ENCODE measurements at regions not wholly inside any gene's neighbourhood (a gene's known extent, or its start where the extent isn't known, plus 50 kb on each side); places are given as distances from the start of the nearest gene placed in this dataset.

DNA sequence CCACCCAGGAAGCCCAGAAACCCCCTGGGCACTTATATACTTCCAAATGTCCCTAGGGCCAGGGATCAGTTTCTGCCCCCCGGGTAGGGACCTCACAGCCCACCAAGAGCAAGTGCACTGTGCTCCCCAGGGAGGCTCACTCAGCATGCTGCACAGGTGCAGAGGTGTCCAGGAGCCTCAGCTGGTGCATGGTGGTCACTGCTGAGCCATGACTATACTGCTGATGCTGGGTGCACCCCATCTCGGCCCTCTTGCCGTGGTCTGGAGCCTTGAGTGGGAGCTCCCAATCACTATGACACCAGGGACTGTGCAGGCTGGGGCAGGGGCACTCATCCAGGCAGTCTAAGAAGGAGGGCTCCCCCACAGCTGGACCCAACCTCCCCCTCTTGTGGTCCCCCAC, 617.8 kb upstream of the RAB6C start:
- Histone ChIP-seq H3K9me2 (replicated peaks; ENCODE audit: insufficient read depth, low read length) (no peaks in the 10 kb centered on the region), H3K9me3 (replicated peaks; ENCODE audit: insufficient read depth, low read length) (no peaks in the 10 kb centered on the region)
- no peak for DNase-seq

DNA sequence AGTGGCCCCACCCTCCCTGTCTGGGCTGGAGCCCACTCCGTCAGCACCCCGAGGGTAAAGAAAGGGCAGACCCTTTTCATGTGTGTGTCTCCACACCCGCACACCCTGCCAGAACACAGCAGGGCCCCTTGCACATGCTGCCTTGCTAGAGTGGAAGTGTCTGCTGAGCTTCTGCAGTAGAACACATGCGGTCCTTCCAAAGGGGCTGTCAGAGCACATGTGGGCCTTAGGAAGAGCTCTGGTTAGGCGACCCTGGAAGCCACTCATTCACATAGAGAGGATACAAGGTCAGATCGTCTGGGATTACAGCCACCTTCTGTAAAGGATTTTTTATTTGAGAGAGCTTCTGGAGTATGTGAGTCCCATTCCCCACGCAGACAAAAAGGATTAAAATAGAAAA, 613.2 kb upstream of the RAB6C start:
- no peaks in the 10 kb centered on the region for H3K4me1 ChIP-seq (ENCODE audit: low read length)
- no peaks in the 10 kb centered on the region for H3K9me2 ChIP-seq (replicated peaks; ENCODE audit: insufficient read depth, low read length)
- TF ChIP-seq EZH2phosphoT487 (IDR thresholded peaks at IDR 0.05; ENCODE audit: low read length) (no peak), EZH2 (optimal IDR thresholded peaks at IDR 0.05; ENCODE audit: low read depth, low read length) (no peak)
- TF ChIP-seq, protein P1, sequence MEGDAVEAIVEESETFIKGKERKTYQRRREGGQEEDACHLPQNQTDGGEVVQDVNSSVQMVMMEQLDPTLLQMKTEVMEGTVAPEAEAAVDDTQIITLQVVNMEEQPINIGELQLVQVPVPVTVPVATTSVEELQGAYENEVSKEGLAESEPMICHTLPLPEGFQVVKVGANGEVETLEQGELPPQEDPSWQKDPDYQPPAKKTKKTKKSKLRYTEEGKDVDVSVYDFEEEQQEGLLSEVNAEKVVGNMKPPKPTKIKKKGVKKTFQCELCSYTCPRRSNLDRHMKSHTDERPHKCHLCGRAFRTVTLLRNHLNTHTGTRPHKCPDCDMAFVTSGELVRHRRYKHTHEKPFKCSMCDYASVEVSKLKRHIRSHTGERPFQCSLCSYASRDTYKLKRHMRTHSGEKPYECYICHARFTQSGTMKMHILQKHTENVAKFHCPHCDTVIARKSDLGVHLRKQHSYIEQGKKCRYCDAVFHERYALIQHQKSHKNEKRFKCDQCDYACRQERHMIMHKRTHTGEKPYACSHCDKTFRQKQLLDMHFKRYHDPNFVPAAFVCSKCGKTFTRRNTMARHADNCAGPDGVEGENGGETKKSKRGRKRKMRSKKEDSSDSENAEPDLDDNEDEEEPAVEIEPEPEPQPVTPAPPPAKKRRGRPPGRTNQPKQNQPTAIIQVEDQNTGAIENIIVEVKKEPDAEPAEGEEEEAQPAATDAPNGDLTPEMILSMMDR (IDR thresholded peaks at IDR 0.05; ENCODE audit: low read length), result no peak
- H3K9ac ChIP-seq (ENCODE audit: low read length), result no peak overlapping the region
- no peaks in the 10 kb centered on the region for H3K79me2 ChIP-seq (ENCODE audit: low read length)
- no peaks in the 10 kb centered on the region for H4K20me1 ChIP-seq (ENCODE audit: insufficient read depth, low read length)
- H3K4me2 ChIP-seq (ENCODE audit: low read depth, low read length), result no peak overlapping the region
- H3K9me3 ChIP-seq (replicated peaks; ENCODE audit: insufficient read depth, low read length), result no peaks in the 10 kb centered on the region
- no peaks in the 10 kb centered on the region for H3F3A ChIP-seq (ENCODE audit: insufficient read depth, low read length)
- H2AFZ ChIP-seq (ENCODE audit: low read length), result no peak overlapping the region
- H3K27ac ChIP-seq (ENCODE audit: low read length), result no peak overlapping the region
- H3K4me3 ChIP-seq (ENCODE audit: low read length), result no peak overlapping the region
- DNase-seq, result no peak
- H3K27me3 ChIP-seq (replicated peaks; ENCODE audit: insufficient read depth, low read length), result no peaks in the 10 kb centered on the region
- H3K36me3 ChIP-seq (replicated peaks; ENCODE audit: insufficient read depth, low read length), result no peaks in the 10 kb centered on the region

More for the DNA sequence above, 617.8 kb upstream of the RAB6C start:
- Histone ChIP-seq H3K36me3 (replicated peaks; ENCODE audit: insufficient read depth, low read length) (no peaks in the 10 kb centered on the region), H3K27me3 (replicated peaks; ENCODE audit: insufficient read depth, low read length) (no peaks in the 10 kb centered on the region), H3K79me2 (ENCODE audit: low read length) (no peaks in the 10 kb centered on the region), H3K4me2 (ENCODE audit: low read depth, low read length) (no peak overlapping the region), H3K4me1 (ENCODE audit: low read length) (no peaks in the 10 kb centered on the region), H3F3A (ENCODE audit: insufficient read depth, low read length) (no peaks in the 10 kb centered on the region), H3K4me3 (ENCODE audit: low read length) (no peak overlapping the region), H2AFZ (ENCODE audit: low read length) (no peak overlapping the region), H3K9ac (ENCODE audit: low read length) (no peak overlapping the region), H4K20me1 (ENCODE audit: insufficient read depth, low read length) (no peaks in the 10 kb centered on the region), H3K27ac (ENCODE audit: low read length) (no peak overlapping the region)
- TF ChIP-seq EZH2 (optimal IDR thresholded peaks at IDR 0.05; ENCODE audit: low read depth, low read length), result no peak

- H3K9me2 ChIP-seq (replicated peaks; ENCODE audit: insufficient read depth, low read length), result no peaks in the 10 kb centered on the region
- H3K27me3 ChIP-seq (replicated peaks; ENCODE audit: insufficient read depth, low read length), result no peaks in the 10 kb centered on the region
- H2AFZ ChIP-seq (ENCODE audit: low read length), result no peak overlapping the region
- H3K27ac ChIP-seq (ENCODE audit: low read length), result no peak overlapping the region
- TF ChIP-seq, protein P1 (IDR thresholded peaks at IDR 0.05; ENCODE audit: low read length), result no peak
- TF ChIP-seq EZH2 (optimal IDR thresholded peaks at IDR 0.05; ENCODE audit: low read depth, low read length) (no peak), EZH2phosphoT487 (IDR thresholded peaks at IDR 0.05; ENCODE audit: low read length) (no peak)
- no peaks in the 10 kb centered on the region for H3F3A ChIP-seq (ENCODE audit: insufficient read depth, low read length)
- no peak overlapping the region for H3K4me2 ChIP-seq (ENCODE audit: low read depth, low read length)
- no peak for DNase-seq
- no peak overlapping the region for H3K4me3 ChIP-seq (ENCODE audit: low read length)
- H3K9ac ChIP-seq (ENCODE audit: low read length), result no peak overlapping the region
- no peaks in the 10 kb centered on the region for H3K79me2 ChIP-seq (ENCODE audit: low read length)
- H4K20me1 ChIP-seq (ENCODE audit: insufficient read depth, low read length), result no peaks in the 10 kb centered on the region
- H3K36me3 ChIP-seq (replicated peaks; ENCODE audit: insufficient read depth, low read length), result no peaks in the 10 kb centered on the region
- no peaks in the 10 kb centered on the region for H3K4me1 ChIP-seq (ENCODE audit: low read length)
- no peaks in the 10 kb centered on the region for H3K9me3 ChIP-seq (replicated peaks; ENCODE audit: insufficient read depth, low read length)
Observed at GRCh38 chr2:129367107-129367506, 612.4 kb upstream of the RAB6C start.

DNA sequence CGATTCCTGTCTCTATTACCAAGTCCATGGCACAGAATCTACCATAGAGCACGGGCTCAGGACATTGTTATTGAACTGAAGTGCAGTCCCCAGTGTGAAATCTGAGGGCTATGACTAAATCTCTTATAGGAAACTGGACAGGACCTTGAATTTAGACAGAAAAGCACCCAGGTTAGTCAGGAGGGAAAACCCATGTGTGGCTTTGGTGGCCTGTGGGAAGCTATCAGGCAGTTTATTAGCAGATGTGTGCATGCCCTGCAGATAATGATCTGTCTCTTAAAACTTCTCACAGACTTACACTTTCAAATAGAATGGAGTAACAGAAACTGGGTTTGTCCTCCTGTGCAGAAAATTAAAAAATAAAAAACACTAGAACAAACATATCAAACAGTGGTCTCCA, 610.0 kb upstream of the RAB6C start:
- H2AFZ ChIP-seq (ENCODE audit: low read length), result no peak overlapping the region
- H3K4me3 ChIP-seq (ENCODE audit: low read length), result no peak overlapping the region
- H4K20me1 ChIP-seq (ENCODE audit: insufficient read depth, low read length), result no peaks in the 10 kb centered on the region
- no peaks in the 10 kb centered on the region for H3K9me2 ChIP-seq (replicated peaks; ENCODE audit: insufficient read depth, low read length)
- H3K79me2 ChIP-seq (ENCODE audit: low read length), result no peaks in the 10 kb centered on the region
- no peak for TF ChIP-seq EZH2 (optimal IDR thresholded peaks at IDR 0.05; ENCODE audit: low read depth, low read length)
- no peak for TF ChIP-seq EZH2phosphoT487 (IDR thresholded peaks at IDR 0.05; ENCODE audit: low read length)
- TF ChIP-seq, protein P1 (IDR thresholded peaks at IDR 0.05; ENCODE audit: low read length), result no peak
- no peaks in the 10 kb centered on the region for H3F3A ChIP-seq (ENCODE audit: insufficient read depth, low read length)
- no peaks in the 10 kb centered on the region for H3K36me3 ChIP-seq (replicated peaks; ENCODE audit: insufficient read depth, low read length)
- H3K27me3 ChIP-seq (replicated peaks; ENCODE audit: insufficient read depth, low read length), result no peaks in the 10 kb centered on the region
- DNase-seq, result no peak
- no peak overlapping the region for H3K4me2 ChIP-seq (ENCODE audit: low read depth, low read length)
- H3K9me3 ChIP-seq (replicated peaks; ENCODE audit: insufficient read depth, low read length), result no peaks in the 10 kb centered on the region
- H3K27ac ChIP-seq (ENCODE audit: low read length), result no peak overlapping the region
- H3K4me1 ChIP-seq (ENCODE audit: low read length), result no peaks in the 10 kb centered on the region
- H3K9ac ChIP-seq (ENCODE audit: low read length), result no peak overlapping the region
